ENCODE measurements at regions not wholly inside any gene's neighbourhood (a gene's known extent, or its start where the extent isn't known, plus 50 kb on each side); places are given as distances from the start of the nearest gene placed in this dataset.

DNA sequence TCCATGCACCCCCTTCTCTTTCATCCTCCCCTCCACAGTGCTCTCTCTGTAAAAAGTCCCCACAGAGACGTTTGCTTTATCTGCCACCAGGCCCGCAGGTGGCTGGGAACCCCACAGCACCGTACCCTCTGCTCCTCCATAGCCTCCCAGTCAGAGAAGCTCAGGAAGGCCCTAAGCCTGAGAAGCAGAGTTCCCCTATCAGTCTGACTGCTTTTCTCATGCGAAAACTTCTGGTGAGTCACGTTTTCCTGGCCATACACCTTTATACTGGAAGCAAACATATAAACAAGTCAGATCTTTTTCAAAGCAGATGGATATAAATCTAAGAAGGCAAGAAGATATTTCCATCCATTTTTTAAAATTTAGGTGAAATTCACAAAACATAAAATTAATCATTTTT, 51.5 kb upstream of the MEF2A start:
- H3K27me3 ChIP-seq, result no peaks in the 10 kb centered on the region
- peak overlapping the region in 5 of 10 experiments; percentile 21 to 63 (median 39); a peak in 6 of 20 replicates for H3K4me3 ChIP-seq
- TF ChIP-seq Cebpa-rat (IDR thresholded peaks at IDR 0.05), result no peak
- peak overlapping the region; percentile 12 to 94 (median 90); a peak in 20 of 22 replicates for H3K4me2 ChIP-seq
- peaks cover 0 to 5% (median 0%) of the 10 kb centered on the region in 11 experiments; a peak in 4 of 22 replicates for H3K36me3 ChIP-seq
- H3K27ac ChIP-seq, result peak overlapping the region in 10 of 11 experiments; percentile 84 to 100 (median 98); a peak in 21 of 22 replicates
- peaks cover 62 to 90% (median 78%) of the 10 kb centered on the region in 10 experiments for H3K4me1 ChIP-seq
- peak overlapping the region in 9 of 11 experiments; percentile 22 to 96 (median 93); a peak in 16 of 22 replicates for H3K9ac ChIP-seq
- peaks cover 0 to 39% (median 28%) of the 10 kb centered on the region in 11 experiments; a peak in 19 of 22 replicates for H3K9me3 ChIP-seq (replicated peaks in 1 of 11)
- H4K20me1 ChIP-seq, result no peaks in the 10 kb centered on the region

All from BLaER1 treated with 17β-estradiol and CSF1 and Interleukin-3, amounts not matched to agents 10 nM and 100 nM (cell line).